Adipocyte (in vitro differentiated cells): ENCODE measurements at regions not wholly inside any gene's neighbourhood (a gene's known extent, or its start where the extent isn't known, plus 50 kb on each side); places are given as distances from the start of the nearest gene placed in this dataset.
"Not testable (repeated sequence)": the region's sequence is repeated elsewhere in the genome, so short reads cannot be mapped to it uniquely, and the experiment has no call there.

Experiments
- DNase-seq: peaks from one replicate; pipeline ENCODE4 v3.0.0-alpha.2; 2015; ENCODE audit warnings: low read depth
- H3K27me3 ChIP-seq: replicated peaks from 2 replicates; pipeline ENCODE4 v1.7.0; 2013; ENCODE audit warnings: mild to moderate bottlenecking, low read length, moderate library complexity; ENCODE audit not compliant: control insufficient read depth, insufficient read depth
- H3K36me3 ChIP-seq: 2 replicates; pipeline ENCODE4 v1.7.0; 2013; ENCODE audit warnings: low read length, mild to moderate bottlenecking, moderate library complexity; ENCODE audit not compliant: control insufficient read depth, insufficient read depth, severe bottlenecking
- H3K4me1 ChIP-seq: 2 replicates; pipeline ENCODE4 v1.7.0; 2013; ENCODE audit warnings: mild to moderate bottlenecking, low read length, moderate library complexity; ENCODE audit not compliant: control insufficient read depth, insufficient read depth
- H3K4me3 ChIP-seq: 2 replicates; pipeline ENCODE4 v1.7.0; 2013; ENCODE audit warnings: mild to moderate bottlenecking, low read length, moderate library complexity
- H3K9ac ChIP-seq: 2 replicates; pipeline ENCODE4 v1.7.0; 2013; ENCODE audit warnings: mild to moderate bottlenecking, low read length, moderate library complexity
- H3K9me3 ChIP-seq: 2 replicates; pipeline ENCODE4 v1.7.0; 2013; ENCODE audit warnings: mild to moderate bottlenecking, low read length, moderate library complexity; ENCODE audit not compliant: control insufficient read depth

GRCh38 chr13:28607187-28607955 is 51.6 kb upstream of the POMP start:
- Histone ChIP-seq H3K9me3 (no peaks in the 10 kb centered on the region), H3K4me1 (no peaks in the 10 kb centered on the region), H3K9ac (no peak overlapping the region), H3K4me3 (no peak overlapping the region), H3K36me3 (no peaks in the 10 kb centered on the region), H3K27me3 (no peaks in the 10 kb centered on the region)
- no peak for DNase-seq

GRCh38 chr13:28606466-28606865 is 52.5 kb upstream of the POMP start:
- no peak overlapping the region for H3K9ac ChIP-seq
- H3K27me3 ChIP-seq = no peaks in the 10 kb centered on the region
- DNase-seq = no peak
- H3K9me3 ChIP-seq = no peaks in the 10 kb centered on the region
- H3K4me3 ChIP-seq = no peak overlapping the region
- H3K4me1 ChIP-seq = no peaks in the 10 kb centered on the region
- H3K36me3 ChIP-seq = no peaks in the 10 kb centered on the region

GRCh38 chr13:28605147-28605546 is 53.8 kb upstream of the POMP start:
- H3K36me3 ChIP-seq, H3K4me1 ChIP-seq, H3K9me3 ChIP-seq, H3K27me3 ChIP-seq, H3K4me3 ChIP-seq, H3K9ac ChIP-seq, DNase-seq: not testable (repeated sequence)

- DNase-seq = peak; percentile 11
- Histone ChIP-seq H3K4me1 (peaks cover 5% of the 10 kb centered on the region), H3K27me3 (no peaks in the 10 kb centered on the region), H3K9ac (no peak overlapping the region), H3K36me3 (no peaks in the 10 kb centered on the region), H3K9me3 (peaks cover 13% of the 10 kb centered on the region), H3K4me3 (no peak overlapping the region)
Measured at GRCh38 chr13:28603043-28603664, 55.8 kb upstream of the POMP start.

- no peaks in the 10 kb centered on the region for H3K36me3 ChIP-seq
- H3K9me3 ChIP-seq = peaks cover 13% of the 10 kb centered on the region
- DNase-seq = no peak
- no peak overlapping the region for H3K4me3 ChIP-seq
- no peak overlapping the region for H3K9ac ChIP-seq
- H3K4me1 ChIP-seq = peaks cover 10% of the 10 kb centered on the region
- H3K27me3 ChIP-seq = no peaks in the 10 kb centered on the region
Measured at GRCh38 chr13:28602580-28602979, 56.4 kb upstream of the POMP start.

GRCh38 chr13:28601581-28601980 is 57.3 kb upstream of the POMP start:
- DNase-seq = no peak
- peaks cover 19% of the 10 kb centered on the region for H3K4me1 ChIP-seq

GRCh38 chr13:28597641-28598040 is 61.3 kb upstream of the POMP start:
- DNase-seq = peak; percentile 87
- Histone ChIP-seq H3K36me3 (no peaks in the 10 kb centered on the region), H3K4me3 (peak overlapping the region; percentile 54), H3K9ac (peak overlapping the region; percentile 55), H3K9me3 (peaks cover 13% of the 10 kb centered on the region), H3K4me1 (peaks cover 24% of the 10 kb centered on the region), H3K27me3 (no peaks in the 10 kb centered on the region)

More at GRCh38 chr13:28601581-28601980, 57.3 kb upstream of the POMP start:
- no peaks in the 10 kb centered on the region for H3K36me3 ChIP-seq
- no peaks in the 10 kb centered on the region for H3K27me3 ChIP-seq
- no peak overlapping the region for H3K9ac ChIP-seq
- no peak overlapping the region for H3K4me3 ChIP-seq
- H3K9me3 ChIP-seq = peaks cover 13% of the 10 kb centered on the region

GRCh38 chr13:28590461-28590860 is 68.5 kb upstream of the POMP start:
- no peak for DNase-seq
- peaks cover 4% of the 10 kb centered on the region for H3K27me3 ChIP-seq
- H3K9me3 ChIP-seq = no peaks in the 10 kb centered on the region
- H3K36me3 ChIP-seq = no peaks in the 10 kb centered on the region
- H3K4me3 ChIP-seq = no peak overlapping the region
- peaks cover 14% of the 10 kb centered on the region for H3K4me1 ChIP-seq
- no peak overlapping the region for H3K9ac ChIP-seq

- peaks cover 4% of the 10 kb centered on the region for H3K27me3 ChIP-seq
- no peaks in the 10 kb centered on the region for H3K36me3 ChIP-seq
- H3K9me3 ChIP-seq = no peaks in the 10 kb centered on the region
- H3K4me3 ChIP-seq = no peak overlapping the region
- H3K4me1 ChIP-seq = peaks cover 30% of the 10 kb centered on the region
- H3K9ac ChIP-seq = no peak overlapping the region
- DNase-seq = no peak
Measured at GRCh38 chr13:28588296-28588695, 70.6 kb upstream of the POMP start.

- Histone ChIP-seq H3K4me3 (no peak overlapping the region), H3K27me3 (peaks cover 4% of the 10 kb centered on the region), H3K36me3 (no peaks in the 10 kb centered on the region), H3K9me3 (no peaks in the 10 kb centered on the region), H3K4me1 (peaks cover 33% of the 10 kb centered on the region), H3K9ac (no peak overlapping the region)
- no peak for DNase-seq
Measured at GRCh38 chr13:28587174-28587540, 71.8 kb upstream of the POMP start.

- H3K9me3 ChIP-seq = no peaks in the 10 kb centered on the region
- H3K36me3 ChIP-seq = no peaks in the 10 kb centered on the region
- no peak overlapping the region for H3K9ac ChIP-seq
- no peak overlapping the region for H3K4me3 ChIP-seq
- DNase-seq = no peak
- peaks cover 4% of the 10 kb centered on the region for H3K27me3 ChIP-seq
- peaks cover 33% of the 10 kb centered on the region for H3K4me1 ChIP-seq
Measured at GRCh38 chr13:28586439-28587173, 72.3 kb upstream of the POMP start.
